GM12891 (cell line): ENCODE measurements at regions not wholly inside any gene's neighbourhood (a gene's known extent, or its start where the extent isn't known, plus 50 kb on each side); places are given as distances from the start of the nearest gene placed in this dataset.

ENCODE experiments used
- DNase-seq: peaks from one replicate; pipeline ENCODE4 v3.0.0; 2011; ENCODE audit warnings: low spot score; ENCODE audit not compliant: insufficient read length
- FAIRE-seq: peaks from 2 replicates; lab custom pipeline; 2011; peaks lifted over from hg19 to GRCh38; lab: Jason Lieb, UNC
- PAX5 ChIP-seq: IDR thresholded peaks from 2 replicates; pipeline ENCODE4 v1.6.1; 2011; ENCODE audit warnings: low read length, moderate library complexity, mild to moderate bottlenecking; ENCODE audit not compliant: insufficient read depth, severe bottlenecking
- POLR2A ChIP-seq: IDR thresholded peaks from 2 replicates; pipeline ENCODE4 v1.6.1; 2011; ENCODE audit warnings: low read depth, low read length, control low read depth
- POLR2AphosphoS5 ChIP-seq: IDR thresholded peaks from 2 replicates; pipeline ENCODE4 v1.6.1; 2011; ENCODE audit warnings: low read depth, low read length, control low read depth
- POU2F2 ChIP-seq: IDR thresholded peaks from 2 replicates; pipeline ENCODE4 v1.6.1; 2011; ENCODE audit warnings: low read depth, mild to moderate bottlenecking, control low read depth, low read length, moderate library complexity
- SPI1 ChIP-seq: IDR thresholded peaks from 2 replicates; pipeline ENCODE4 v1.6.1; 2011; ENCODE audit warnings: low read depth, low read length, control low read depth
- TAF1 ChIP-seq: IDR thresholded peaks from 2 replicates; pipeline ENCODE4 v1.6.1; 2011; ENCODE audit warnings: low read depth, low read length, control low read depth

DNA sequence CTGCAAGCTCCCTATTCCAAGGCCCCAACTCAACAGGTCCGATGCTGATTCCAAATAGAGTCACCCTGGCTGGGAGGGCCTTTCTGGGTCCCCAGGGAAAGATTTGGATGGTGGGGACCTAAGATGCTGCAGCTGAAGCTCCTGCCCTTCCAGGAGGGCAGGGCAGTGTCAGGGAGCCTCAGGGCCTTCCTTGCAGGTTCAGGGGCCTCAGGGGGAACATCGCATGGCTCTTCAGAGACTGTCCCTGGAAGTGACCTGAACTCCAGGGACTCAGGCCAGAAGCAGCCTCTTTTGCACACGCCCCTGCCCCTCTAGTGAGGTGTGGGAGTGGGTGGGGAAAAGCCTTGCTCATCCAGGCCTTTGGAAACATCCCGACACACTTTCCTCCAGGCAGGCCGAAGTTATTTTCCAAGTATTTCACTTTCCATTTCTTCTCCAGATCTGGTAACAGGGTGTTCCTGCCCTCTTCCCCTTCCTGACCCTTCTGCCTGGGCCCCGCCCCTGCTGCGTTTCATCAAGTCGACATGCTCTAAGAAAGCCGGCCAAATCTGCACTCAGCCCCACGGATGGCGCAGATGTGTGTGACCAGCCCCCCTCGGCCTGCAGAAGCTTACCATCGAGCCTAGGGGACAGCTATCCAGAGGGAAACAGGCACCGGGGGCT, 159.5 kb downstream of the FGF18 start:
- no peak for TF ChIP-seq POLR2AphosphoS5
- no peak for TF ChIP-seq TAF1
- TF ChIP-seq POU2F2, result no peak
- TF ChIP-seq PAX5, result no peak
- no peak for TF ChIP-seq POLR2A
- no peak for TF ChIP-seq SPI1
- FAIRE-seq (no peak), DNase-seq (no peak)

DNA sequence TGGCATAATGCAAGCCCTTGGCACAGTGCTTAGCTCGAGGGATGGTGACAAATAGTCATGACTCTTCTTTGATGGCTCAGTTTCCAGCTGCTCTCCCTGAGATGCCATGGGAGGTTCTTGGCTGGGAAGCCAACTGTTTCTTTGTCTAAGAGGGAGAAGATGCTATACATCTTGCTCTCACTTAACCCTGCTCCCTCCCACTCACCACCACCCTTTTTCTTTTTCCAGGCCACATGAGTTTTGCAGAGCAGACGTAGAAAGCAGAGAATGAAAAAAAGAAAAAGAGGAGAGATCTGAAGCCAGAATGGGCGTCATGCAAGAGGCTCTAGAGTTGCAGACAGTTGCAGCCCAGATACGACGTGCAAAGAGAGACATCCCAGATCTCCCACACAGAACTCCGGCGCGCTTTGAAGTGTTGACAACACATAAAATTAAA, 160.5 kb downstream of the FGF18 start:
- TF ChIP-seq TAF1 (no peak), POU2F2 (no peak), SPI1 (no peak), PAX5 (no peak), POLR2AphosphoS5 (no peak), POLR2A (no peak)
- no peak for FAIRE-seq
- no peak for DNase-seq

DNA sequence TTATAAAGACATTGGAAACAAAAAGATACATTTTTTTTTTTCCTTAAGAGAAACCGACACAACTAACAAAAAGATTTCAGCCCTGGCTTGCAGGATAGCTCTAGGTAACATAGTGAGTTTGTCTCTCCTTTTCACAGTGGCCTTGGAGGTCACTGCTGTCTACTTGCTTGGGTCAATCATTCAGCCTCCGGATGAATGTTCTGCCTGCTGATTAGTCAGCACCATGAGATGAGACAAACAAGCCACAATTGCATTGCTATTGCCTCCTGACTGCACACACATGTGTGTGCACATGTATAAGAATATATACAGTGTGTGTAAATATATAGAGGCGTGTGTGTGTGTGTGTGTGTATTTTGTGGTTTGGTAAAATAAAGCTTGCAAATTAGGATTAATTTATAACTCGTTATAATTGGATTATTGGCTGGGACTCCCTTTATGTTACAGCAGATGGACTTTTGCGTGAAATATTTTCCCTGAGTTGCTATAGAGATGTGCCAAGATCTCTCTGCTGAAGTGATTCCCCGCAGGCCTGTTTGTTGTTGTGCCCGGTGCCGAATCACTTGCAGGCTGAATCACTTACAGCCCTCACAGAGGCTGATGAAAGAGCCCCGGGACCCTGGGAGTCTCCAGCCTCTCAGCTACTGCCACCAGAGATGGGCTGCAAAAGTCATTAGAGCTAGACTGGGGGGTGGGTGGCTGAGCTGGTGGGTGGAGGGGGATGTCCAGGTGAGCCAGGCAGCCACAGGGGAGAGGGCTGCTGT, 161.2 kb downstream of the FGF18 start:
- no peak for TF ChIP-seq PAX5
- TF ChIP-seq TAF1, result no peak
- no peak for TF ChIP-seq POU2F2
- no peak for TF ChIP-seq POLR2AphosphoS5
- no peak for TF ChIP-seq POLR2A
- TF ChIP-seq SPI1, result no peak
- DNase-seq (no peak), FAIRE-seq (no peak)

DNA sequence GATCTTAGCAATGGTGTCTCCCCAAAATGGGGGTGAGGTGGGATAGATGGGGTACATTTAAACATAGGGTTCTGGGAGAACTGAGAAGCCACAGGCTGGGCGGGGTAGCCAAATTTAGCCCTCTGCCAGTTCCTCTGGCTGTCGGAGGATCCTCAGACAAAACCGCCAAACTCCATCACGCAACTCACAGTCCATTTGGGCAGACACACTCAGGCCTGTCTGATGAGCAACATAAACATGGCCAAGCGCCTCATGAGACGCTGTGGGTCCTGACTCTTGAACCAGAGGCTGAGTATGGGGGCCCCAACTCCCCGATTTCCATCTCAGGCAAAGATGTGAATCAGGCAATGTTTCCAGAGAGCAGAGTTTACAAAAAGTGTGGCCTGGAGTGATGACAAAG, 162.3 kb downstream of the FGF18 start:
- FAIRE-seq (no peak), DNase-seq (no peak)
- no peak for TF ChIP-seq POLR2AphosphoS5
- no peak for TF ChIP-seq PAX5
- no peak for TF ChIP-seq POLR2A
- no peak for TF ChIP-seq SPI1
- no peak for TF ChIP-seq POU2F2
- TF ChIP-seq TAF1, result no peak

DNA sequence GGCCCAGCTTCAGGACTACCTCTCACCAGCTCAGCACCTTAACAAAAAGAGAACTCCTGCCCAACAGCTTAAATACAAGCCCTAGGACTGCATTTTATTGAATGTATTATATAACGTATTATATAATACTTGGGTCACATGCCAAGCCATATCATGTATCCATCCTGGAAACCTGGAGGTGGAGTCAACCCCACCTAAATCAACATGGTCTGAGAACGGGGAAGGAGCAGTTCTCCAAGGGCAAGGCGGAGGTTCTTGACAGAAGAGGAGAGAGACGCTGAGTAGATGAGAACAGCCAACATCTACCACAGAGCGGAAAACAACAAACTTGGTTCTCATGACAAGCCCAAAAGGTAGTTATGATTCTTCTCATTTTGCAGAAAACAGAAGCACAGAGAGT, 163.4 kb downstream of the FGF18 start:
- DNase-seq, result no peak

DNA sequence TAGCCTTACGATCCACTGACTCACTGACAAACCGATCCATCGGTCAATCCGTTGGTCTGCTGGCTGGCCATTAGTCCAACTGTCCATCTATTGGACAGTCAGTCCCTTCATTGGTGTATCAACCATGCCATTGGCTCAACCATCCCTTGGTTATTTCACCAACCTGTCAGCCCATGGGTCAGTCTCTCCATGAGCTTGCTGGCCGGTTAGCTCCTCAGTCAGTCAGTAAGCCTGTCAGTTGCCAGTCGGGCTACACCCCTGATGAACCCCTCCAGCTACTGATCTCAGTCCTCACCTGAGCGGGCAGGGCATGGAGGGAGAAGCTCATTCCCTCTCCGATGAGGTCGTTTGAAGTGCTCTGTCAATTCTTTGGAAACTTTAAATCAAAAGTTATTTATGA, 166.5 kb downstream of the FGF18 start:
- DNase-seq, result no peak
- no peak for FAIRE-seq
- TF ChIP-seq POLR2A (no peak), SPI1 (no peak), TAF1 (no peak), PAX5 (no peak), POLR2AphosphoS5 (no peak), POU2F2 (no peak)

More for the DNA sequence above, 163.4 kb downstream of the FGF18 start:
- FAIRE-seq, result no peak
- no peak for TF ChIP-seq SPI1
- no peak for TF ChIP-seq TAF1
- no peak for TF ChIP-seq POLR2A
- no peak for TF ChIP-seq POU2F2
- no peak for TF ChIP-seq POLR2AphosphoS5
- TF ChIP-seq PAX5, result no peak

DNA sequence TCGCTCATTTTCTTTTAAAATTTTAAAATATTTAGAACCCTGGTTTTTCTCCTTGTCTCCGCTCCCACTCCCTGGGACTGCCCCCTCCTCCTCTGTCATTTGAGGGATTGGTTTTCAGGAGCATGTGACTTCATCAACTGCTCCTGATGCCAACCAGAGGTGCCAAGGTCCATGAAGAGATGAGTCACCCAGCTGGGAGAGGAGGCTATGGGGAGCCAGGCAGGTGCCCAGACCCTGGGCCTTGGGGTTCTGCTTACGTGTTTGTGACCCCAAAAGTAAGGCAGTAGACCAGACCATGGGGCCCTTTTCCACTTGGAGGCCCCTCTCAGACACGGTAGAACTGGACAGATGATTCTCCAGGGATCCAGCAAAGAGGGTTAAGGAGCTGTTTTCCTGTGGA, 167.0 kb downstream of the FGF18 start:
- DNase-seq (no peak), FAIRE-seq (no peak)
- TF ChIP-seq PAX5, result no peak
- TF ChIP-seq POU2F2, result no peak
- TF ChIP-seq POLR2A, result no peak
- no peak for TF ChIP-seq TAF1
- TF ChIP-seq POLR2AphosphoS5, result no peak
- TF ChIP-seq SPI1, result no peak

DNA sequence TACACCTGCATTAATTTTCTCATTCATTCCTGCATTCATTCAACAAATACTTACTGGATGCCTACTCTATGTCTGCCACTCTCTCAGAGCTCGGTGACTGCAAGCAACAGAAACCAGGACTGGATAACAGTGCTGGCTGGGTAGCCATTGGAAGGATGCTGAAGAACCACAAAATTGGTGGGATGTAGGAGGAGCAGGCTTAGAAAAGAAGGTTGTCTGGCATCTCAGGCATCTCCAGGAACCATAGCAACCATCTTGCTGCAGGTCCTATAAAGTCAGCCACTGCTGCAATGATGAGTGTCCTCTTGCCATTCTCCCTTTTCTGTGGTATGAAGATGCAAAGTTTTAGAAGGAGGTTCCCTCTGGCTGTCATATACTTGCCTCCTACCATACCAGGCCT, 168.6 kb downstream of the FGF18 start:
- no peak for FAIRE-seq
- TF ChIP-seq TAF1 (no peak), POLR2A (no peak), SPI1 (no peak), POU2F2 (no peak), POLR2AphosphoS5 (no peak), PAX5 (no peak)

DNA sequence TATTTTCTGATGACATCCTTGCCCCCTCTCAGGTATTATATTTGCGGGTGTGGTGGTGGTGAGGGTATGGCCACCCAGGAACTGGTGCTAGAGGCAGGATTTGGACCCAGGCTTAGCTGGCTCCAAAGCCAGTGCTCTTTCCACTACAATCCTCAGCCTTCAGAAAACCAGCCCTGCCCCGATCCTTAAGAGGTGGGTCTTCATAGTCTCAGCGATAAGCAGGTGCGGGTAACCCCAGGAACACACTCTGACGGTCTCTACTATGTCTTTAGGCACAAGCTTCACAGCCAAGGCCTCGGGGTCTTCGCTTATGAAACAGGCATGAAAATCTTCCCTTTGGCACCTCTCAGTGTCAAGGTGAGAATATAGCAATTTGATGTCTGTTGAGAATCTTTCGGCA, 169.3 kb downstream of the FGF18 start:
- no peak for TF ChIP-seq POLR2AphosphoS5
- TF ChIP-seq POU2F2, result no peak
- no peak for TF ChIP-seq POLR2A
- no peak for TF ChIP-seq SPI1
- TF ChIP-seq TAF1, result no peak
- TF ChIP-seq PAX5, result no peak
- FAIRE-seq (no peak), DNase-seq (no peak)

More for the DNA sequence above, 168.6 kb downstream of the FGF18 start:
- no peak for DNase-seq
